ENCODE measurements at regions not wholly inside any gene's neighbourhood (a gene's known extent, or its start where the extent isn't known, plus 50 kb on each side); places are given as distances from the start of the nearest gene placed in this dataset.

DNA sequence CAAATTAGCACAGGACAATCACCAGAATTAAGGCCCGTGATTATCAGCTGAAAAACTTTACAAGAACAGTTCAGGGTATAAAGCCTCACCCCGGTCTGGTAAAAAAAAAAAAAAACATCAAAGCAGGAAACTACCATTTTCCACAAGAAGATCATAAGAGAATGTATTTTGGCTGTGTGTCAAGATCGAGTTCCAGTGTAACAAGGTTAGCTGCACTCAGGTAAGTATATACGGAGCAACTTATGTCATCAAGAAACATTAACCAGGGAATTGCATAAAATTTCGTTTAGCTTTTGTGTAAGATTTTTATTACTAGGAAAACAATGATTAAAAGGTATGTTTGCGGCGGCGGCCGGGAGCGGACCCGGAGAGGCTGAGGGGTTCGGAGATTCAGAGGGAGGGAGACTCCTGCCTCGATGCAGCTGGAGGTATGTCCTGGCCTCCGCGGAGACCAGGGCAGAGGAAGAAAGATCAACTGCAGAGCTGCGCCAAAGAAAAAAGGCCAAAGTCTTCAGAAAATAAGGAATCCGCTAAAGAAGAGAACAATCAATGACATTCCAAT is 533.8 kb upstream of the CNTNAP2 start:
- DNase-seq (ENCODE audit: extremely low spot score, unreplicated experiment): no peak
- Mint-ChIP-seq H3K27me3 (ENCODE audit: unreplicated experiment) (no peaks in the 10 kb centered on the region), H3K27ac (ENCODE audit: unreplicated experiment) (no peak overlapping the region), H3K36me3 (ENCODE audit: unreplicated experiment) (no peaks in the 10 kb centered on the region), H3K4me3 (ENCODE audit: unreplicated experiment) (no peak overlapping the region), H3K9me3 (ENCODE audit: unreplicated experiment) (peaks cover 39% of the 10 kb centered on the region), H3K4me1 (ENCODE audit: unreplicated experiment) (no peaks in the 10 kb centered on the region)
- TF ChIP-seq, protein P1, sequence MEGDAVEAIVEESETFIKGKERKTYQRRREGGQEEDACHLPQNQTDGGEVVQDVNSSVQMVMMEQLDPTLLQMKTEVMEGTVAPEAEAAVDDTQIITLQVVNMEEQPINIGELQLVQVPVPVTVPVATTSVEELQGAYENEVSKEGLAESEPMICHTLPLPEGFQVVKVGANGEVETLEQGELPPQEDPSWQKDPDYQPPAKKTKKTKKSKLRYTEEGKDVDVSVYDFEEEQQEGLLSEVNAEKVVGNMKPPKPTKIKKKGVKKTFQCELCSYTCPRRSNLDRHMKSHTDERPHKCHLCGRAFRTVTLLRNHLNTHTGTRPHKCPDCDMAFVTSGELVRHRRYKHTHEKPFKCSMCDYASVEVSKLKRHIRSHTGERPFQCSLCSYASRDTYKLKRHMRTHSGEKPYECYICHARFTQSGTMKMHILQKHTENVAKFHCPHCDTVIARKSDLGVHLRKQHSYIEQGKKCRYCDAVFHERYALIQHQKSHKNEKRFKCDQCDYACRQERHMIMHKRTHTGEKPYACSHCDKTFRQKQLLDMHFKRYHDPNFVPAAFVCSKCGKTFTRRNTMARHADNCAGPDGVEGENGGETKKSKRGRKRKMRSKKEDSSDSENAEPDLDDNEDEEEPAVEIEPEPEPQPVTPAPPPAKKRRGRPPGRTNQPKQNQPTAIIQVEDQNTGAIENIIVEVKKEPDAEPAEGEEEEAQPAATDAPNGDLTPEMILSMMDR (IDR thresholded peaks at IDR 0.05): no peak

DNA sequence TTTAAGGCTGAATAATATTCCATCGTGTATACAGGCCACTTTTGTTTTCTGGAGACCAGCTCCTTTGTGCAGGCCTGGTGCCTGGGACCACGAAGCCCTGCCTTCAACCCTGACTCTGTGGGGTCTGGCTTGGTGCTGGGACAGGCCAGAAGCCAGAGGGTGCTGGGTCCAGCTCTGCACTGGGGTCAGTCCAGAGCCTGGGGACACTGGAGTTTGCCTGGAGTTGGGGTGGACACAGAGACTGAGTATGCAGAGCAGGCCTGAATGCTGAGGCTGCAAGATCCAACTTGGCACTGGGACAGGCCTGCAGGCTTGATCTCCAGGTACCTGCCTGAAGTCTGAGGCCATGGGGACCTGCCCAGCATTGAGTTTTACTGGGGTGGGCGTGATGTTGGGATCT is 558.8 kb upstream of the CNTNAP2 start:
- TF ChIP-seq, protein P1 (IDR thresholded peaks at IDR 0.05): no peak
- DNase-seq (ENCODE audit: extremely low spot score, unreplicated experiment): no peak
- H3K4me3 Mint-ChIP-seq (ENCODE audit: unreplicated experiment): no peak overlapping the region
- peaks cover 13% of the 10 kb centered on the region for H3K9me3 Mint-ChIP-seq (ENCODE audit: unreplicated experiment)
- H3K36me3 Mint-ChIP-seq (ENCODE audit: unreplicated experiment): no peaks in the 10 kb centered on the region
- no peaks in the 10 kb centered on the region for H3K27me3 Mint-ChIP-seq (ENCODE audit: unreplicated experiment)
- no peak overlapping the region for H3K27ac Mint-ChIP-seq (ENCODE audit: unreplicated experiment)
- no peaks in the 10 kb centered on the region for H3K4me1 Mint-ChIP-seq (ENCODE audit: unreplicated experiment)

DNA sequence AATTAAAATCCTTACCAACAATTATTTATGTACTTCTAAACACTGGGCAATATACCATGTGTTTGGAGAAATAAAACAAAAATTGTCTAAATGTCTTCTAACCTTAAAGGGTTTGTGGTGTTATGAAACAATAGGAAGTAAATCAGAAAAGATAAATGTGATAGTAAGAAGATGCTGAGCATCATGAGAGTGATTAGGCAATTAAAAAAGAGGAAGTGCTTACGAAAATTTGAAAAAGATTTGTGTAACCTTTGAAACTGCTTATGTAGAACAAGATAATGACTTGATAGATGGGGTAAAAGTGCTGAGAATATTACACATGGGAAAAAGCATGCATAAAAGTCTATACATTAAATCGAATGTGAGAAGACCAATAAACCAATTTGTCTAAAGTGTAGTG is 573.4 kb upstream of the CNTNAP2 start:
- H3K9me3 Mint-ChIP-seq (ENCODE audit: unreplicated experiment): no peaks in the 10 kb centered on the region
- TF ChIP-seq, protein P1 (IDR thresholded peaks at IDR 0.05): no peak
- H3K36me3 Mint-ChIP-seq (ENCODE audit: unreplicated experiment): no peaks in the 10 kb centered on the region
- no peak for DNase-seq (ENCODE audit: extremely low spot score, unreplicated experiment)
- H3K4me1 Mint-ChIP-seq (ENCODE audit: unreplicated experiment): no peaks in the 10 kb centered on the region
- H3K27me3 Mint-ChIP-seq (ENCODE audit: unreplicated experiment): no peaks in the 10 kb centered on the region
- H3K4me3 Mint-ChIP-seq (ENCODE audit: unreplicated experiment): no peak overlapping the region
- no peak overlapping the region for H3K27ac Mint-ChIP-seq (ENCODE audit: unreplicated experiment)

DNA sequence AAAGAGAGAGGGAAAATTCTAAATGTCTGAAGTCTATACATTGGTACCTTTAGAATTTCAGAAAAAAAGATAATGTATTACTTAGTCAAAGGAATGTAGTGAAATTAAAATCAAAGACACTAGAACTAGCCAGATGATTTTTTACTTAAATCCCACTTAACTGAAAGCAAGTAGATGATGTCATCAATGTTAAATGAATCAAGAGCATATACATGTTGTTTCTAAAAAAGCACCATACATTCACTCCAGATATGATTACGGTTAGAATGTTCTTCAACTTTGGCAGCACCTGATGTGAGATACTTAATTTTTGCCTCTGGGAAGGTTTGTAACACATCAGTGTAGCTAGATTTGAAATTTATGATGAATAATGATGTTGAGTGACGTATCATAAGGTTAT is 576.7 kb upstream of the CNTNAP2 start:
- TF ChIP-seq, protein P1 (IDR thresholded peaks at IDR 0.05): no peak
- Mint-ChIP-seq H3K27me3 (ENCODE audit: unreplicated experiment) (no peaks in the 10 kb centered on the region), H3K36me3 (ENCODE audit: unreplicated experiment) (no peaks in the 10 kb centered on the region), H3K4me3 (ENCODE audit: unreplicated experiment) (no peak overlapping the region), H3K27ac (ENCODE audit: unreplicated experiment) (no peak overlapping the region), H3K9me3 (ENCODE audit: unreplicated experiment) (no peaks in the 10 kb centered on the region), H3K4me1 (ENCODE audit: unreplicated experiment) (no peaks in the 10 kb centered on the region)
- no peak for DNase-seq (ENCODE audit: extremely low spot score, unreplicated experiment)

DNA sequence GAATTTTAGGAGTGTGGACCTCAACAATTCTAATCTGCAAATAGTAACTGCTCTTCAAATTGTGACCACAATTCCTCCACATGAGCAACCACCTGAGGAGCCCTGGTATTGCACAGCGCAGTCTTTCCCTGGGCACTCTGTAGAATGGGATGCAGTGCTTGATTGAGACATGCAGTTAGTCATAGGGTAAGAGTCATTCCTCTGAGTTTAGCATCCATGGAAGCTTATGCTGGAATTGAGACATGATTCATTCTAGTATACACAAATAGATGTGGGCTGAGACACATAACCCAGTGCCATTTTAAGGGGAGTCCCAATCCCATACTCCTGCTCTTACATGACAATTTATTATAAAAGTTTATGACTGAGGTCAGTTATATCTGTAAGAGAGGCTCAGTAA is 582.3 kb upstream of the CNTNAP2 start:
- TF ChIP-seq, protein P1 (IDR thresholded peaks at IDR 0.05): no peak
- Mint-ChIP-seq H3K4me3 (ENCODE audit: unreplicated experiment) (no peak overlapping the region), H3K27me3 (ENCODE audit: unreplicated experiment) (no peaks in the 10 kb centered on the region), H3K27ac (ENCODE audit: unreplicated experiment) (no peak overlapping the region), H3K4me1 (ENCODE audit: unreplicated experiment) (no peaks in the 10 kb centered on the region), H3K9me3 (ENCODE audit: unreplicated experiment) (peaks cover 5% of the 10 kb centered on the region), H3K36me3 (ENCODE audit: unreplicated experiment) (no peaks in the 10 kb centered on the region)
- DNase-seq (ENCODE audit: extremely low spot score, unreplicated experiment): no peak

Measured in osteocyte (in vitro differentiated cells).